Ectodermal cell (in vitro differentiated cells): ENCODE measurements at regions not wholly inside any gene's neighbourhood (a gene's known extent, or its start where the extent isn't known, plus 50 kb on each side); places are given as distances from the start of the nearest gene placed in this dataset.
"Not testable (repeated sequence)": the region's sequence is repeated elsewhere in the genome, so short reads cannot be mapped to it uniquely, and the experiment has no call there.

Experiments used
- H3K27ac ChIP-seq: 2 replicates; pipeline ENCODE4 v1.7.0; 2013; ENCODE audit warnings: mild to moderate bottlenecking, low read depth, low read length; ENCODE audit not compliant: insufficient read depth, poor library complexity, severe bottlenecking
- H3K27me3 ChIP-seq: 2 replicates; pipeline ENCODE4 v1.7.0; 2013; ENCODE audit warnings: mild to moderate bottlenecking, low read length; ENCODE audit not compliant: insufficient read depth, control insufficient read depth, poor library complexity, severe bottlenecking
- H3K36me3 ChIP-seq: one replicate; pipeline ENCODE4 v1.7.0; 2013; ENCODE audit warnings: low read length; ENCODE audit not compliant: control insufficient read depth, insufficient read depth
- H3K4me1 ChIP-seq: one replicate; pipeline ENCODE4 v1.7.0; 2013; ENCODE audit warnings: low read length; ENCODE audit not compliant: control insufficient read depth, insufficient read depth
- H3K4me3 ChIP-seq: 2 replicates; pipeline ENCODE4 v1.7.0; 2013; ENCODE audit warnings: low read depth, low read length, control low read depth; ENCODE audit not compliant: insufficient read depth
- H3K9me3 ChIP-seq: 2 replicates; pipeline ENCODE4 v1.7.0; 2013; ENCODE audit warnings: mild to moderate bottlenecking, low read length, moderate library complexity; ENCODE audit not compliant: control insufficient read depth
- WGBS, 2 experiments: methylation state at CpG; one replicate each; pipeline ENCODE4 v1.1.7; 2013; ENCODE audit warnings: missing lambda C conversion rate in 2 of 2; 5-methylcytosine and 5-hydroxymethylcytosine counted together

DNA sequence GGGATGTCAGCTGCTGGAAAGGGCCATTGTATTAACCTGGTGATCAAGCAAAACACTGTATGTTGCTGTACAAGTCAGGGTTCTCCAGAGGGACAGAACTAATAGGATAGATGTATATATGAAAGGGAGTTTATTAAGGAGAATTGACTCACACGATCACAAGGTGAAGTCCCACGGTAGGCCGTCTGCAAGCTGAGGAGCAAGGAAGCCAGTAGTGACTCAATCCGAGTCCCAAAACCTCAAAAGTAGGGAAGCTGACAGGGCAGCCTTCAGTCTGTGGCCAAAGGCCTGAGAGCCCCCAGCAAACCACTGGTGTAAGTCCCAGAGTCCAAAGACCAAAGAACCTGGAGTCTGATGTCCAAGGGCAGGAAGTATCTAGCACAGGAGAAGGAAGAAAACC, 116.0 kb upstream of the DAP start:
- H3K4me3 ChIP-seq, H3K36me3 ChIP-seq, H3K9me3 ChIP-seq, H3K27ac ChIP-seq, H3K4me1 ChIP-seq, H3K27me3 ChIP-seq: not testable (repeated sequence)
- 89 to 94% methylated on average over 4 of the region's 4 CpGs for WGBS, 2 experiments

DNA sequence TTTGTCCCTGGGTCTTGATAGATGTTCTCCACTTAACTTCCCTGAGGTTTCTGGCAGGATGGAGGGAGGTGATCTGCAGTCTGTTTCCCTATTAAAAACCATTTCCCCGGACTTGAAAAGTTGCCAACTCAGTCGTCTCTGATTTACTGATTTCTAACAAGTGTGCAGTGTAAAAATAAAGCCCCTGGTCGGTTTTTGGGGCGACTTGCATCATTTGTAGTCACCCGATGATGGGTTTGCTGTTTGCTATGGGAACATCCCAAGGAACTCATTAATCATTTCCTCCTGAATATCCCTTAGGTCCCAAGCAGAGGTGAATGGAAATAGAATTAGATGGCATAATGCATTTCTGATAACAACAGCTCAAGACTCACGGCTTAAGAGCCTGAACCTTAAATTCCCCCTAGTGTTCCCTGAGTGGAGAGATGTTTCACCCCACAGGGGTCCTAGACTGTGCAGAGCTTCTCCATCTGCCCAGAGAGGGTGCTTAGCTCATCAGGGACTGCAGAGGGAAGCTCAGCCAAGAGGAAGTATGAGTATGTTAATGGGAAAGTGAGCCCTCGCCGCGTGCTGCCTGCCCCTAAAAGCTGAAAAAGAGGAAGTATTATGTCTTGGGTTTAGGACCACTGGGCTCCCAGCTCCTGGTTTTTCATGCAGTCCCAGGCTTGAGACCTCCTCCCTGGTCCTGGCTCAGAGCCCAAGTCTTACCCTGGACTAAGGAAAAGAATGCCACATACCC, 115.1 kb upstream of the DAP start:
- H3K9me3 ChIP-seq = no peaks in the 10 kb centered on the region
- H3K4me3 ChIP-seq = no peak overlapping the region
- no peak overlapping the region for H3K27ac ChIP-seq
- WGBS, 2 experiments = 85 to 91% methylated on average over 9 of the region's 9 CpGs
- no peaks in the 10 kb centered on the region for H3K27me3 ChIP-seq
- H3K4me1 ChIP-seq = no peaks in the 10 kb centered on the region
- no peaks in the 10 kb centered on the region for H3K36me3 ChIP-seq

DNA sequence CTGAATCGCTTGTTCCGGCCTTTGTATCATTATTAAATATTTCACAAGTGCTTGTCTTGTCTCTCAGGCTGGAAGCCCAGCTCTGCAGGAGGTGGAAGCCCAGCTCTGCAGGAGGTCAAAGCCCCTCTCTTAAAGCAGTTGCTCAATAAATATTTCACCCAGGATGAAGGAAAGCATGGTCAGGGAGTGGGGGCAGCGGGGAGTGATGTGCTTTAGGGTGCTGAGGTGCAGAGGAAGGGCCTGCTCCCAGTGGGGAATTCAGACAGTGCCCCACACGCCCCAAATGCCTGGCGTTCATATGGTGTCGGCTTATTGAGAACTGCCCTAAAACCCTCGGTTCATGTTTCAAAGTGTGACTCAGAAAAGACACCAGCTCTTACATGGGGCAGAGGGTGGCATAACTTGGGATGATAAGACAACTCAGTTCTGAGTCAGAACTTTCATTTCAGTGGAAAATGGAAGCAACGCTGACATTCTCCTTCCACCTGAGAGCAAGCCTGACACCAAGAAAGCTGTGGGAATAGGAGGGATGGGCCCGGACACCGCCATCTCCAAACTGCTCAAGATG, 114.3 kb upstream of the DAP start:
- H3K27me3 ChIP-seq = no peaks in the 10 kb centered on the region
- H3K9me3 ChIP-seq = no peaks in the 10 kb centered on the region
- no peaks in the 10 kb centered on the region for H3K36me3 ChIP-seq
- WGBS, 2 experiments = 92 to 94% methylated on average over 10 of the region's 10 CpGs
- H3K4me3 ChIP-seq = no peak overlapping the region
- no peaks in the 10 kb centered on the region for H3K4me1 ChIP-seq
- no peak overlapping the region for H3K27ac ChIP-seq

DNA sequence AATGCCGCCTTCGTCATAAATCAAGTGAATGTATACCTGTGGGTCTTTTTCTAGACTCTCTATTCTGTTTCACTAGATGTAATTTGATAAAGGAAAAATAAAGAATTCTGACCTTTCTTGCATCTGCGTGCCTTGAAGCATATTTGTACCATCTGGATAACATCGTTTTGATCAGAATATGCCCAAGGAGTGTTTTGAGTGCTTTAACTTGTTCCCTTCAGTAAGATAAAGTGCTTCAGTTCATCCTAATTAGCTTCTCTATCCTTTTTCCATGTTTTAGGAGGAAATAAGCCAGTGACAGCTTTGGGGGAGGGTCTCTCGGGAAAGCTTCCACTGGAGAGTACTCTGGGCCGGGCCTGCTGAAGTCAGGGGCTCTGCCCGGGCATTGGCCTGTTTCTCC, 113.5 kb upstream of the DAP start:
- no peaks in the 10 kb centered on the region for H3K9me3 ChIP-seq
- no peaks in the 10 kb centered on the region for H3K4me1 ChIP-seq
- no peak overlapping the region for H3K4me3 ChIP-seq
- 90 to 93% methylated on average over 7 of the region's 7 CpGs for WGBS, 2 experiments
- no peak overlapping the region for H3K27ac ChIP-seq
- no peaks in the 10 kb centered on the region for H3K27me3 ChIP-seq
- no peaks in the 10 kb centered on the region for H3K36me3 ChIP-seq

DNA sequence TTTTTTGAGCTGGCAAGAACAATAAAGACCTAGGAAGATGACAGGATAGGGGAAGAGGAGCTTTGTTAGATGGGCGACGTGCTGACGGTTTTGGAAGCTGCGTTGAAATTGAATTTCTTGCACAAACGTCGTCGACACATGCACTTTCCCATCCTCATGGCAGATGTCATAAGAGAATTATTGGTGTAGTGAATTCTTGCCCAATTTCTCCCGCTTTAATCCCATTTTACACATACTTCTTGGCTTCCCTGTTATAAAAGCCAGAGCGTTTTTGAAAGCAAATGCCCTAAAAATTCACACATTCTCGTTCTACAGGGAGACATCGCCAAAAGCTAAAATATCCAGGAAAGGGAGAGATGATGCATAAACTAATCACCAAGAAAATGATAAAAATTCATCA, 109.8 kb upstream of the DAP start:
- Histone ChIP-seq H3K4me3 (no peak overlapping the region), H3K9me3 (no peaks in the 10 kb centered on the region), H3K27ac (no peak overlapping the region), H3K4me1 (no peaks in the 10 kb centered on the region), H3K36me3 (no peaks in the 10 kb centered on the region), H3K27me3 (no peaks in the 10 kb centered on the region)
- 93 to 95% methylated on average over 11 of the region's 11 CpGs for WGBS, 2 experiments

DNA sequence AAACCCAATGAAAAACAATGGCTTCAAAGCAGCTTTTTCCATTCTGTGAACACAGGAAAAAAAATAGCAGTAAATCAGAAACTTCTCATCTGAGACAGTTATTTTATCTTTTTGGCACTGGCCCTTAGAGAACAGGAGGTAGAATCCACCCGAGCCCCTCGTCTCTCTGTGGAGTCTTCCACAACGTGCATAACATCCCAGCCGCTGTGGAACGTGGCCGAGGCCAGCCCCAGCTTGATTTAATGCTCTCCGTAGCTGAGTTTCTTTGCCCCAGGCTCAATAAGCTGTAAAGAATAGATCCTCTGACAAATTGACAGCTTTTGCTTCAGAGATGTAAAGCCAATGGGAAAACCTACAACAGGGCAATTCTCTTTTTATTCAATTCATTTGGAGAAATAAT, 107.9 kb upstream of the DAP start:
- H3K9me3 ChIP-seq = no peaks in the 10 kb centered on the region
- no peaks in the 10 kb centered on the region for H3K27me3 ChIP-seq
- no peak overlapping the region for H3K4me3 ChIP-seq
- H3K27ac ChIP-seq = no peak overlapping the region
- no peaks in the 10 kb centered on the region for H3K4me1 ChIP-seq
- 84 to 89% methylated on average over 7 of the region's 7 CpGs for WGBS, 2 experiments
- H3K36me3 ChIP-seq = no peaks in the 10 kb centered on the region

DNA sequence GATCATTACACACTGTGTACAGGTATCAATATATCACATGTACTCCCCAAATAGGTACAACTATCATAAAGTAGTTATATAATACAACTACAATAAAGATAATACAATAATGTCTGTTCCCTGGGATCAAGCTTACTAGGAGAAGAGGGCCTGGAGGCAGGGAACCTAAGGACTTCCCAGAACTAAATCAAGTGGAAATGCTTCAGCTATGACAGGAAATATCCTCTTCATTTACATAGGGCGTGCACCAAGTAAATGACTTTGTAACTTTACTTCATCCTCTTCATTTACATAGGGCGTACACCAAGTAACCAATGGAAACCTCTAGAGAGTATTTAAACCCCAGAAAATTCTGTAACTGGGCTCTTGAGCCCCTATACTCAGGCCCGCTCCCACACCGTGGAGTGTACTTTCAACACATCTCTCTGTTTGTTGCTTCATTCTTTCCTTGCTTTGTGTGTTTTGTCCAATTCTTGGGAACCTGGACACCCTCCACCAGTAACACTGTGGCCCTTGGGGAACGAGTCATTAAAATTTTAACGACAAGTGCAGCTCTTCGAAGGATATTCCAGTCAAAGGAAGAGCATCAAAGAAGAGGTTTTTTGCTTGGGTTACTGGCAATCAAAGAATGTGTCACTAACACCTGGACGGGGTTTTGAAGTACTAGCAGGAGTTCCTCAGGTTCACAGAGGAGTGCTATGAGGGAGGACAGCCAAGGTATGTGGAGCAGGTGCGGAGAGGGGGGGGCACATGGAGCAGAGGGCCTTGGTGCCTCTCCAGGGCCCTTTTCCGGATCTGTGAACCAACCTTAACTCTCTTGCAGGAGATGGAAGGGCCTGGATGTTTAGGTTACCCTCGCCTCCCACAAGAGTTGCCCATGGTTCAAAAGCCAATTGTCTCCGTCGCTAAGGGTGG, 106.6 kb upstream of the DAP start:
- WGBS, 2 experiments = 95 to 97% methylated on average over 13 of the region's 13 CpGs
- Histone ChIP-seq H3K27me3 (no peaks in the 10 kb centered on the region), H3K36me3 (no peaks in the 10 kb centered on the region), H3K4me1 (no peaks in the 10 kb centered on the region), H3K27ac (no peak overlapping the region), H3K4me3 (no peak overlapping the region), H3K9me3 (no peaks in the 10 kb centered on the region)

DNA sequence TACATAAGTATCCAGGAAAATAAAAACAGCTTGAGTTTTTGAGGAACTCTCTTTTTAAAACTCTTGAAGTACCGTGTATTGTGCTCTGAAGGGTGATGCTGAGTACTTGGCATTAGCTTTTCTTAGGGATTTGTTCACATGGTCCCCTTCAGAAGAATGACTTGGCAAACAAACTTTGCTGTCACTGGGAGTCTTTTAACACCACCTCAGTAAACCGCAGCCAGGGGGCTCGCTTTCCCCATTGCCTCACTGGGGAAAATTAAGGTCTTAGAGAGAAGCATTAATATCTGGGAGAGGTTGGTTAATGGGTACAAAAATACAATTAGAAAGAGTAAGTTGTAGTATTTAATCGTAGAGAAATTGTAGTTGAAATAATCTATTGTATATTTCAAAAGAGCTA, 105.9 kb upstream of the DAP start:
- Histone ChIP-seq H3K4me3 (no peak overlapping the region), H3K9me3 (no peaks in the 10 kb centered on the region), H3K27me3 (no peaks in the 10 kb centered on the region), H3K4me1 (no peaks in the 10 kb centered on the region), H3K27ac (no peak overlapping the region), H3K36me3 (no peaks in the 10 kb centered on the region)
- WGBS, 2 experiments = 38 to 47% methylated on average over 4 of the region's 4 CpGs

DNA sequence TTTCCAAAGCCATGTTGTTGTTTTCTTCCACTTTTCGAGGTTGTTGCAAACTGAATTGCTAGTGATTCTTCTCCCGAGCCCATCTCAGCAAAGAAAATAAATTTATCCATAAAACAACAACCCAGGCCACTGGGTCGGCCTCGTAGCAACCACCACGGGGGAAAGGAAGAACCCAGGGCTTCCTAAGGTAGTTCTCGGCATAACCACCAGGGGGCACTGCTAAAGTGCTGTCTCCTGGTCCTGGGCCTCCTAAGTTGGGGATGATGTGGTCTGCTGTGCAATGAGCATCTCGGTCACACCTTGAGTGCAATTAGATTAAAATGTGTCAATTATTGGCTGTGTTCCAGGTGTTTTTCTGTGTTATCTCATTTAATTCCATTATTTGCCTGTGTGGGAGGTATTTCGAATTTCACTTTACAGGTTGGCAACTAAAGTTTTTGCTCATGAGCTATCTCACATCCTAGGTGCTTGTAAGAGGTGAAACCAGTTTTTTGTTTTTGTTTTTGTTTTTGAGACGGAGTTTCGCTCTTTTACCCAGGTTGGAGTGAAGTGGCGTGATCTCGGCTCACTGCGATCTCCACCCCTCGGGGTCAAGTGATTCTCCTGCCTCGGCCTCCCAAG, 102.8 kb upstream of the DAP start:
- H3K4me3 ChIP-seq = no peak overlapping the region
- 69 to 76% methylated on average over 15 of the region's 15 CpGs for WGBS, 2 experiments
- no peaks in the 10 kb centered on the region for H3K9me3 ChIP-seq
- H3K27ac ChIP-seq = no peak overlapping the region
- H3K36me3 ChIP-seq = no peaks in the 10 kb centered on the region
- H3K27me3 ChIP-seq = no peaks in the 10 kb centered on the region
- H3K4me1 ChIP-seq = no peaks in the 10 kb centered on the region

DNA sequence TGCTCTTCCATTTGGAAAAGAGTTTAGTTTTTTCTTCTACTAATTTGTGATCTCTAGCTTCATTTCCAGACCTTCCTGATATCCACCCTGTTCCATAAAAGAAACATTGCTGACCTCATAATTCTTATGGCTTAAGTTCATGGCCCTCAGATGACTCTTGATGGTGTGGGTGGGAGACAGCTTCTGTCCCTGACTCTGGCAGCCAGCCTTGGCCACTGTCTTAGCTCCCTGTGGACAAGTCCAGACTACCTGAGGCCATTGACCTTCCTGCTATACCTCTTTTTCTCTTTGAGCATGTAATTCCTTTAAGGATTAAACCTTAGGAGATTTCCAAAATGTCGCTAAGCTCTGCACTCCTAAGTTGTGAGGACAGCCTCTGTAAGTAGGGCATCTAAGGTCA, 101.1 kb upstream of the DAP start:
- Histone ChIP-seq H3K9me3 (no peaks in the 10 kb centered on the region), H3K27me3 (peaks cover 3% of the 10 kb centered on the region), H3K36me3 (no peaks in the 10 kb centered on the region), H3K27ac (no peak overlapping the region), H3K4me1 (peaks cover 8% of the 10 kb centered on the region), H3K4me3 (no peak overlapping the region)
- WGBS, 2 experiments = 95 to 100% methylated on average over 1 of the region's 1 CpG
